HG03439 (cell line): ENCODE measurements at regions not wholly inside any gene's neighbourhood (a gene's known extent, or its start where the extent isn't known, plus 50 kb on each side); places are given as distances from the start of the nearest gene placed in this dataset.

Experiments
- ATAC-seq: cut with Tn5 transposase; IDR thresholded peaks from one replicate; pipeline ENCODE4 v1.9.1; 2021; ENCODE audit warnings: mild to moderate bottlenecking, moderate library complexity; ENCODE audit not compliant: unreplicated experiment

- ATAC-seq: no peak
Measured at GRCh38 chr5:30957591-30957990, 235.9 kb upstream of the CDH6 start.

- no peak for ATAC-seq
Measured at GRCh38 chr5:30956251-30956650, 237.2 kb upstream of the CDH6 start.

GRCh38 chr5:30937070-30937469 is 256.4 kb upstream of the CDH6 start:
- no peak for ATAC-seq

- no peak for ATAC-seq
Measured at GRCh38 chr5:30933599-30933998, 259.9 kb upstream of the CDH6 start.

GRCh38 chr5:30932273-30933017 is 261.0 kb upstream of the CDH6 start:
- ATAC-seq: no peak

- ATAC-seq: no peak
Measured at GRCh38 chr5:30930736-30931135, 262.8 kb upstream of the CDH6 start.

- ATAC-seq: no peak
Measured at GRCh38 chr5:30928956-30929355, 264.5 kb upstream of the CDH6 start.

GRCh38 chr5:30926218-30926617 is 267.3 kb upstream of the CDH6 start:
- ATAC-seq: no peak

- ATAC-seq: no peak
Measured at GRCh38 chr5:30921388-30921787, 272.1 kb upstream of the CDH6 start.

GRCh38 chr5:30918171-30918570 is 275.3 kb upstream of the CDH6 start:
- no peak for ATAC-seq

GRCh38 chr5:30908356-30908755 is 285.1 kb upstream of the CDH6 start:
- ATAC-seq: no peak

- no peak for ATAC-seq
Measured at GRCh38 chr5:30900367-30900766, 293.1 kb upstream of the CDH6 start.

GRCh38 chr5:30894811-30895210 is 298.7 kb upstream of the CDH6 start:
- ATAC-seq: no peak

GRCh38 chr5:30891660-30892059 is 301.8 kb upstream of the CDH6 start:
- no peak for ATAC-seq

- ATAC-seq: no peak
Measured at GRCh38 chr5:30890377-30890776, 303.1 kb upstream of the CDH6 start.

- ATAC-seq: no peak
Measured at GRCh38 chr5:30880514-30880913, 313.0 kb upstream of the CDH6 start.

- no peak for ATAC-seq
Measured at GRCh38 chr5:30879887-30880286, 313.6 kb upstream of the CDH6 start.

GRCh38 chr5:30878746-30879145 is 314.7 kb upstream of the CDH6 start:
- no peak for ATAC-seq

GRCh38 chr5:30878296-30878695 is 315.2 kb upstream of the CDH6 start:
- no peak for ATAC-seq

GRCh38 chr5:30874241-30875034 is 319.0 kb upstream of the CDH6 start:
- ATAC-seq: no peak

GRCh38 chr5:30871196-30871595 is 322.3 kb upstream of the CDH6 start:
- no peak for ATAC-seq

- ATAC-seq: no peak
Measured at GRCh38 chr5:30867711-30868110, 325.8 kb upstream of the CDH6 start.
